ENCODE measurements at regions not wholly inside any gene's neighbourhood (a gene's known extent, or its start where the extent isn't known, plus 50 kb on each side); places are given as distances from the start of the nearest gene placed in this dataset.
A peak's percentile ranks its signal among the peaks of the same experiment; 100 is the strongest.

DNA sequence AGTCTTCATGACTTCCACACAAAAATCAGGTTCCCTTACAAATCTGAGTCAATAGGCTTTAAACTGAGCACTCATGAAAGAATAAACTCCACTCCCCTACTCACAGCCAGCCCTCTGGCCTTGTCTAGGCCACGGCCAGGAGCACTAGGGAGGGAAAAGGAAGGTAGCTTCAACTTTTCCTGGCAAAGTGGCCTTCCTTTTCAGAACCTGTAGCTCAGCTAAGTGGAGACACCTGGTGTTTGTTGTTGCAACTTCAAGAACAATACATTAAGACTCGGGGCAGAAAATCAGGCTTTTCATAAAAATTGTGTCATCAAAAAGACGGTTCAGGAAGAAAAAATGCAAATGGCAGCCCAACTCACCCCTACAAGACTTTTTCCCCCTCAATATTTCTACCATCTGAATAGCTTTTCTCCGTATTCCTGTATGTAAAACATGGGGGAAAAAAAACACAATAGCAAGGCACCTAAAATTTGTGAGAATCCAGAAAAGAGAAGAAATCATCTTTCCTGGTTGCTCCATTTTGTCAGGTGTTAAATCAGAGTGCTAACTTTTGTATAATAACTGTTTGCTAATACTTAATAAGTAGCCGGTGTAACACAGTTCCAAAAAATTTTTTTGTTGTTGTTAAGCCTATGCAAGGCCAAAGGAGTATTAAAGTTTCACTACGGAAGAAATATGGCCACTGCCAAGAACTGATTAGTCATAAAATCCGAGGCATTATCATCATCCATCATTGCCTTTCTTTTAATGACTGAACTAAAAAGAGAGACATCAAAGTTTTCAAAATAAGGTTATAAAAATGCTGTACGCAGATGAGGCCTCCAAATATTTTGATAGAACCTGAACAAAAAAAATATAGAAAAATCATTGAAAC, 66.2 kb upstream of the ARID5B start:
- Mint-ChIP-seq H3K4me3 (no peak overlapping the region), H3K27me3 (no peaks in the 10 kb centered on the region), H3K4me1 (ENCODE audit: low read depth in 2 of 2) (no peaks in the 10 kb centered on the region), H3K9me3 (no peaks in the 10 kb centered on the region), H3K36me3 (ENCODE audit: insufficient read depth) (no peaks in the 10 kb centered on the region), H3K27ac (no peak overlapping the region)
- ATAC-seq (replicated peaks): no peak
- no peak for DNase-seq

DNA sequence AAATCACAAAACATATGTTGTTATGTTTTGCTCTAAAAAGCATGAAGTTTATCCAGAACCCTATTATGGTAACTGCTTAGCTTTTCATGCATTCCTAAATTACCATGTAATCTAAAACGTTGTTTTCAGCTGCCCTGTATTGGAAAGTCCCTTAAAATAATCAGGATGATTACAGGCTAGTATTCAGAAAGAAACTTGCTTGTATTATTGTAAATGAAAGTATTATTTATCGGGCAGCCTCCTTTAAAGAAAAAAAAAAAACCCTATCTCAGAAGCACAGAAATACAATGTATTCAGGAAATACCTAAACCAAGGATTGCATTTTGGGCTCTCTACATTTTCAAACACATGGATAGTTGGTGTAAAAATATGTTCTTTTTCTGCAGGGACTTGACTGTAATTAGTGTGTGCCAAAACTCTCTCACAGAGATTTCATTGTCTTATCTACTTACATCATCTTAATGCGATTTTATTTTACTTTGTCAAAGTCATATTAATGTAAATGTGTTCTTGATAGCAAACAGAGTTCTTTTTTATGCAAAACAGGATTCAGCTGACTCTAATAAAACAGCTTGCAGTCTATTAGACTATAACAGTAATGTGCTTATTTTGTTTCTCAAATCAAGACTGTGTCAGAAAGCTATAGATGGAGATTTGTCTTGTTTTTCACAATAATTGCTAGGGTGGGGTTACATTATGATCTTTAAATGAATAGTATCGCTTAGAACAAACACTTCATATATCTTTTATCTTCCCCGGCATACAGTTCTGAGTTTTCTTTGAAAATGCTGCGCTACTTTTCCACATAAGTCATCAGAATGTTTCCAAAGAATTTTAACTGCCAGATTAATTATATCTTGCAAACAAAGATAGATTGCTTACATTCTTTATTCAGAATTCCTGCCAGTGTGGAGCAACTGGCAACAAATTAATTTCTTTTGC, 65.3 kb upstream of the ARID5B start:
- no peaks in the 10 kb centered on the region for H3K27me3 Mint-ChIP-seq
- no peaks in the 10 kb centered on the region for H3K9me3 Mint-ChIP-seq
- no peak overlapping the region for H3K27ac Mint-ChIP-seq
- no peak for ATAC-seq (replicated peaks)
- no peaks in the 10 kb centered on the region for H3K4me1 Mint-ChIP-seq (ENCODE audit: low read depth in 2 of 2)
- DNase-seq: no peak
- no peak overlapping the region for H3K4me3 Mint-ChIP-seq
- no peaks in the 10 kb centered on the region for H3K36me3 Mint-ChIP-seq (ENCODE audit: insufficient read depth)

DNA sequence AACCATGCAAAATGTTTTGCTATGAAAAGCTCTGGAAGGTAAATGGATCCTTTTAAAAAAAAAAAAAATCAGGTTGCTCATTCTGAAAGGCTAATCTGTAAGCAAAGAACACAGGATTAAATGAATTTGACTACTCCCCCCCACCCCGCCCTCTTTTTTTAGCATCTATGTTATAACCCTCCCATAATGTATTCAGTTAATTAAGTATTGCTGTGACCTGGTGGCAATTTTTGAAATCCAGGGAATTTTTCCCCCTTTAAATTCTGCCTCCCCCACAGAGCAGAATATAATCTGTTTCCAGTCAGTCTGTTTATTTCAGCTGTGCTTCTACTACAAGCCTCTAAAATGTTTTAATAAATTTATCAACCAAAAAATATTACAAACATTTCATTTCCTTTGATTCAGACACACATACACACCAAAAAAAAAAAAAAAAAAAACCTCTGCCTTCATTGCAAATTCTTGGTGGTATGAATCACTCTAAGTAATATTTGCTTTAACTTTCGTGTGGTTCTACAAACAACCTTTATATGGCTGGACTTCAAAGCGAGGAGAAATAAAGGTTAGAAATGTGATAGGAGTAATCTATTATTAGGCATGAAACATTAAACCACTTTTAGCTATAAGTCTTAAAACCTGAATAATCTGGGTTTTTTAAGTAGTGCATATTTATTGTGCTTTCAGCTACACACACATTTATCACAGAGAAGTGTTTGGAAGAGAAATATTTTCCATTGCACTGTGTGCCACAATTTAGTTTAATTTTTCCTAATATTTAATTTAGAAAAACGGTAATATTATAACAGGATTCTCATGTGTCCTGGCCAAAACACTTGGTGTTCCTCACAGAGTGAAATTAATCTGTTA, 64.4 kb upstream of the ARID5B start:
- Mint-ChIP-seq H3K36me3 (ENCODE audit: insufficient read depth) (no peaks in the 10 kb centered on the region), H3K27me3 (no peaks in the 10 kb centered on the region), H3K27ac (no peak overlapping the region), H3K9me3 (no peaks in the 10 kb centered on the region), H3K4me3 (no peak overlapping the region), H3K4me1 (ENCODE audit: low read depth in 2 of 2) (no peaks in the 10 kb centered on the region)
- ATAC-seq (replicated peaks) (no peak), DNase-seq (no peak)

GRCh38 chr10:61837755-61838171, 63.7 kb upstream of the ARID5B start:
- Mint-ChIP-seq H3K27ac (no peak overlapping the region), H3K4me1 (ENCODE audit: low read depth in 2 of 2) (no peaks in the 10 kb centered on the region), H3K36me3 (ENCODE audit: insufficient read depth) (no peaks in the 10 kb centered on the region), H3K9me3 (no peaks in the 10 kb centered on the region), H3K4me3 (no peak overlapping the region), H3K27me3 (no peaks in the 10 kb centered on the region)
- ATAC-seq (replicated peaks) (no peak), DNase-seq (no peak)

GRCh38 chr10:61839916-61840315, 61.6 kb upstream of the ARID5B start:
- no peak overlapping the region for H3K27ac Mint-ChIP-seq
- no peaks in the 10 kb centered on the region for H3K4me1 Mint-ChIP-seq (ENCODE audit: low read depth in 2 of 2)
- ATAC-seq (replicated peaks): no peak
- no peaks in the 10 kb centered on the region for H3K36me3 Mint-ChIP-seq (ENCODE audit: insufficient read depth)
- no peaks in the 10 kb centered on the region for H3K9me3 Mint-ChIP-seq
- no peak for DNase-seq
- H3K4me3 Mint-ChIP-seq: no peak overlapping the region
- no peaks in the 10 kb centered on the region for H3K27me3 Mint-ChIP-seq

DNA sequence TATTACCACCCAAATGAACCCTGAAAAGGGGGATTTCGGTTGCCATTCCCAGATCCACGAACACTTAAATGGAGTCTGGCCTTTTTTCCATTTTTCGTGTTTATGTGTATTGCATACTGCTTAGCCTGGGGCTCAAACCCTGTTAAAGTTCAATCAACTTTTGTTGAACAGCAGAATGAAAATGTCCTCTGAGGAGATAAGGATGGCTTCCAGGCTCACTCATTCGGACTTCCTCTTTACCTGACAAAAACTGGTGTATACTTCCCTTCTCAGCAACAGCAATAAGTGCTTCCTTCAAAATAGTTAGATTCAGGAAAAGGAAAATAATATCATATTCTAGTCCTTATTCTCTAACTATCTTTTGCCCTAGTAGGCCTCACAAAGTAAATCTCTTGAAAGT, 61.1 kb upstream of the ARID5B start:
- no peaks in the 10 kb centered on the region for H3K4me1 Mint-ChIP-seq (ENCODE audit: low read depth in 2 of 2)
- no peaks in the 10 kb centered on the region for H3K9me3 Mint-ChIP-seq
- H3K27ac Mint-ChIP-seq: no peak overlapping the region
- H3K4me3 Mint-ChIP-seq: no peak overlapping the region
- no peaks in the 10 kb centered on the region for H3K36me3 Mint-ChIP-seq (ENCODE audit: insufficient read depth)
- no peak for DNase-seq
- H3K27me3 Mint-ChIP-seq: no peaks in the 10 kb centered on the region
- ATAC-seq (replicated peaks): no peak

GRCh38 chr10:61841338-61841875, 60.1 kb upstream of the ARID5B start:
- no peak for ATAC-seq (replicated peaks)
- H3K36me3 Mint-ChIP-seq (ENCODE audit: insufficient read depth): no peaks in the 10 kb centered on the region
- no peak for DNase-seq
- H3K4me3 Mint-ChIP-seq: no peak overlapping the region
- H3K27ac Mint-ChIP-seq: peak overlapping the region in 1 of 2 donors; percentile 47
- H3K4me1 Mint-ChIP-seq (ENCODE audit: low read depth in 2 of 2): no peaks in the 10 kb centered on the region
- no peaks in the 10 kb centered on the region for H3K27me3 Mint-ChIP-seq
- no peaks in the 10 kb centered on the region for H3K9me3 Mint-ChIP-seq

GRCh38 chr10:61842755-61843497, 58.6 kb upstream of the ARID5B start:
- Mint-ChIP-seq H3K27ac (no peak overlapping the region), H3K9me3 (no peaks in the 10 kb centered on the region), H3K27me3 (no peaks in the 10 kb centered on the region), H3K4me1 (ENCODE audit: low read depth in 2 of 2) (no peaks in the 10 kb centered on the region), H3K4me3 (no peak overlapping the region), H3K36me3 (ENCODE audit: insufficient read depth) (no peaks in the 10 kb centered on the region)
- ATAC-seq (replicated peaks) (no peak), DNase-seq (no peak)

DNA sequence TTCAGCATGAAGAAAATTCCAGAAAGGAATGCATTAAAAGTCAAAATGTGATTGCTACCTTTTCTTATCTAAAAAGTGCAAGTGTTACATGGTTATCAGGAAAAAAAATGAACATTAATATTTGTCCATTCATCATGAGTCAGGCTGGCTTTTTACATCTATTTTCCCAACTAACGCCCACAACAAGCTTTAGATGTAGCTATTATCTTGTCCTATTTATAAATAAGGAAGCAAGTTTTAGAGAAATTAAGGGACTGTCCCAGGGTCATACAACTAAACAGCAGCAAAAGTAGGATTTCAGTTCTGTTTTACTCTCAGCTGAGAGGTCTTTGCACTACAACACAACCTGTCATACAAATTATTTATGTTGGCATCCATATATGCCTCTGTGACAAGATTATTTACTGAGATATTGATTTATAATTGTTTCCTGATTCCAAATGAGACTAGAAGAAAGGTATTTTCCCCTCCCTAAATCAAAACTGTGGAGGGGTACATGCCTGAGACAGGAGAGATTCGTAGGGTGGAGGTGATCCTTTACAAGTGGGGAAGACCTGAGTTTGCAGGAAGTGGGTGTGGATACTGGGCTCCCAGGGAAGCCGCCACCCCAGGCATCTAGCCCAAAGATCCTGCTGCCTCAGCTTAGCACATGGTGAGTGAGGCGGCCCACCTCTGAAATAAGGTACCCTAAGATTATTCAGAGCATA, 57.2 kb upstream of the ARID5B start:
- Mint-ChIP-seq H3K27me3 (no peaks in the 10 kb centered on the region), H3K4me3 (no peak overlapping the region), H3K36me3 (ENCODE audit: insufficient read depth) (no peaks in the 10 kb centered on the region), H3K27ac (no peak overlapping the region), H3K4me1 (ENCODE audit: low read depth in 2 of 2) (no peaks in the 10 kb centered on the region), H3K9me3 (no peaks in the 10 kb centered on the region)
- ATAC-seq (replicated peaks) (no peak), DNase-seq (no peak)

- Mint-ChIP-seq H3K36me3 (ENCODE audit: insufficient read depth) (no peaks in the 10 kb centered on the region), H3K4me3 (no peak overlapping the region), H3K27me3 (no peaks in the 10 kb centered on the region), H3K9me3 (no peaks in the 10 kb centered on the region), H3K4me1 (ENCODE audit: low read depth in 2 of 2) (no peaks in the 10 kb centered on the region), H3K27ac (no peak overlapping the region)
- ATAC-seq (replicated peaks) (no peak), DNase-seq (no peak)
These were observed 56.1 kb upstream of the ARID5B start for GRCh38 chr10:61845196-61845949.

DNA sequence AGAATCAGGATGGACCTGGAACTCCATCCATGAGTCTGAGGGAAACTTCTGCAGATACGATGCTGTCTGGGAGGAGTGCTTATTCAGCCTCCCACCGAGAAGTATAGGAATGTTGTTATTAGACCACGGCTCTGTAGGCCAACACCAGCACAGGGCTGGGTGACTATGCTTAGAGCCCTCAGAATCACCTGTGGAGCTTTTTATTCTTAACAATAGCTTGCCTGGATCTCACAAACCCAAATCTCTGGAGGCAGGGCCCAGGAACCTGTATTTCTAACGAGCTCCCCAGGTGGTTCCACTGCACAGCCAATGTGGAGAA, 55.6 kb upstream of the ARID5B start:
- no peak overlapping the region for H3K4me3 Mint-ChIP-seq
- no peaks in the 10 kb centered on the region for H3K36me3 Mint-ChIP-seq (ENCODE audit: insufficient read depth)
- H3K27me3 Mint-ChIP-seq: no peaks in the 10 kb centered on the region
- no peak overlapping the region for H3K27ac Mint-ChIP-seq
- ATAC-seq (replicated peaks): no peak
- no peak for DNase-seq
- H3K4me1 Mint-ChIP-seq (ENCODE audit: low read depth in 2 of 2): no peaks in the 10 kb centered on the region
- H3K9me3 Mint-ChIP-seq: no peaks in the 10 kb centered on the region
